Subcutaneous abdominal adipose tissue (tissue), 5 donors: ENCODE measurements at regions not wholly inside any gene's neighbourhood (a gene's known extent, or its start where the extent isn't known, plus 50 kb on each side); places are given as distances from the start of the nearest gene placed in this dataset.

ENCODE experiments used
- H3K27ac ChIP-seq: one replicate; pipeline ENCODE4 v1.7.0; 2013; ENCODE audit warnings: low read depth, mild to moderate bottlenecking, inconsistent platforms, low read length, moderate library complexity
- H3K27me3 ChIP-seq, 5 donors: one replicate each; pipeline ENCODE4 v1.7.0; 2013; ENCODE audit warnings: low read length in 5 of 5, inconsistent platforms in 1 of 5; ENCODE audit not compliant: control insufficient read depth in 5 of 5, insufficient read depth in 4 of 5
- H3K36me3 ChIP-seq, 5 donors: one replicate each; pipeline ENCODE4 v1.7.0; 2013; ENCODE audit warnings: low read length in 5 of 5; ENCODE audit not compliant: control insufficient read depth in 5 of 5, insufficient read depth in 5 of 5
- H3K4me1 ChIP-seq, 5 donors: one replicate each; pipeline ENCODE4 v1.7.0; 2013; ENCODE audit warnings: low read length in 5 of 5, mild to moderate bottlenecking in 3 of 5, moderate library complexity in 1 of 5; ENCODE audit not compliant: control insufficient read depth in 5 of 5, insufficient read depth in 5 of 5
- H3K4me3 ChIP-seq, 5 donors: one replicate each; pipeline ENCODE4 v1.7.0; 2013; ENCODE audit warnings: low read length in 5 of 5, low read depth in 1 of 5
- H3K9ac ChIP-seq, 5 donors: one replicate each; pipeline ENCODE4 v1.7.0; 2013; ENCODE audit warnings: low read length in 5 of 5, mild to moderate bottlenecking in 4 of 5, moderate library complexity in 3 of 5
- H3K9me3 ChIP-seq, 5 donors: one replicate each; pipeline ENCODE4 v1.7.0; 2013; ENCODE audit warnings: low read length in 5 of 5; ENCODE audit not compliant: control insufficient read depth in 5 of 5
- donor health status: healthy.
- donor health status: healthy.
- donor health status: healthy.
- donor health status: healthy.
- donor health status: healthy.

GRCh38 chr2:42938671-42939370, 146.4 kb upstream of the HAAO start:
- H3K9ac ChIP-seq, result no peak overlapping the region
- H3K4me3 ChIP-seq, result no peak overlapping the region
- no peaks in the 10 kb centered on the region for H3K9me3 ChIP-seq
- no peaks in the 10 kb centered on the region for H3K36me3 ChIP-seq
- peaks cover 13 to 50% (median 27%) of the 10 kb centered on the region in 5 donors for H3K4me1 ChIP-seq
- H3K27ac ChIP-seq, result no peak overlapping the region
- H3K27me3 ChIP-seq, result no peaks in the 10 kb centered on the region

GRCh38 chr2:42937171-42937875, 144.9 kb upstream of the HAAO start:
- no peak overlapping the region for H3K27ac ChIP-seq
- H3K27me3 ChIP-seq, result no peaks in the 10 kb centered on the region
- H3K36me3 ChIP-seq, result no peaks in the 10 kb centered on the region
- no peak overlapping the region for H3K4me3 ChIP-seq
- no peaks in the 10 kb centered on the region for H3K9me3 ChIP-seq
- H3K9ac ChIP-seq, result no peak overlapping the region
- H3K4me1 ChIP-seq, result peaks cover 14 to 63% (median 41%) of the 10 kb centered on the region in 5 donors

GRCh38 chr2:42935692-42936671, 143.6 kb upstream of the HAAO start:
- Histone ChIP-seq H3K9me3 (no peaks in the 10 kb centered on the region), H3K27me3 (no peaks in the 10 kb centered on the region), H3K4me1 (peaks cover 21 to 69% (median 51%) of the 10 kb centered on the region in 5 donors), H3K36me3 (no peaks in the 10 kb centered on the region), H3K27ac (no peak overlapping the region), H3K9ac (no peak overlapping the region), H3K4me3 (no peak overlapping the region)

- H3K36me3 ChIP-seq, result no peaks in the 10 kb centered on the region
- H3K27ac ChIP-seq, result no peak overlapping the region
- H3K27me3 ChIP-seq, result no peaks in the 10 kb centered on the region
- H3K9ac ChIP-seq, result no peak overlapping the region
- no peak overlapping the region for H3K4me3 ChIP-seq
- H3K9me3 ChIP-seq, result no peaks in the 10 kb centered on the region
- peaks cover 29 to 74% (median 61%) of the 10 kb centered on the region in 5 donors for H3K4me1 ChIP-seq
These were observed 142.3 kb upstream of the HAAO start for GRCh38 chr2:42934580-42935186.

GRCh38 chr2:42933824-42934254, 141.5 kb upstream of the HAAO start:
- Histone ChIP-seq H3K4me1 (peaks cover 36 to 77% (median 69%) of the 10 kb centered on the region in 5 donors), H3K27ac (no peak overlapping the region)

GRCh38 chr2:42932271-42933151, 140.1 kb upstream of the HAAO start:
- peaks cover 43 to 87% (median 77%) of the 10 kb centered on the region in 5 donors for H3K4me1 ChIP-seq
- no peaks in the 10 kb centered on the region for H3K9me3 ChIP-seq
- H3K27ac ChIP-seq, result peak overlapping the region; percentile 69
- H3K27me3 ChIP-seq, result no peaks in the 10 kb centered on the region
- H3K9ac ChIP-seq, result peak overlapping the region in 1 of 5 donors; percentile 2
- H3K36me3 ChIP-seq, result no peaks in the 10 kb centered on the region
- H3K4me3 ChIP-seq, result no peak overlapping the region

More at GRCh38 chr2:42933824-42934254, 141.5 kb upstream of the HAAO start:
- H3K4me3 ChIP-seq, result no peak overlapping the region
- H3K9me3 ChIP-seq, result no peaks in the 10 kb centered on the region
- H3K27me3 ChIP-seq, result no peaks in the 10 kb centered on the region
- no peaks in the 10 kb centered on the region for H3K36me3 ChIP-seq
- no peak overlapping the region for H3K9ac ChIP-seq

GRCh38 chr2:42931818-42932195, 139.4 kb upstream of the HAAO start:
- H3K27ac ChIP-seq, result peak overlapping the region; percentile 69
- no peak overlapping the region for H3K9ac ChIP-seq
- peaks cover 42 to 87% (median 77%) of the 10 kb centered on the region in 5 donors for H3K4me1 ChIP-seq
- no peaks in the 10 kb centered on the region for H3K36me3 ChIP-seq
- no peaks in the 10 kb centered on the region for H3K27me3 ChIP-seq
- no peaks in the 10 kb centered on the region for H3K9me3 ChIP-seq
- no peak overlapping the region for H3K4me3 ChIP-seq

GRCh38 chr2:42931146-42931817, 138.9 kb upstream of the HAAO start:
- no peaks in the 10 kb centered on the region for H3K36me3 ChIP-seq
- H3K4me1 ChIP-seq, result peaks cover 41 to 87% (median 77%) of the 10 kb centered on the region in 5 donors
- H3K9ac ChIP-seq, result peak overlapping the region in 1 of 5 donors; percentile 16
- H3K27me3 ChIP-seq, result no peaks in the 10 kb centered on the region
- no peak overlapping the region for H3K27ac ChIP-seq
- H3K9me3 ChIP-seq, result no peaks in the 10 kb centered on the region
- no peak overlapping the region for H3K4me3 ChIP-seq
